DND-41 (cell line): ENCODE measurements at regions not wholly inside any gene's neighbourhood (a gene's known extent, or its start where the extent isn't known, plus 50 kb on each side); places are given as distances from the start of the nearest gene placed in this dataset.

ENCODE experiments used
- EZH2 ChIP-seq: IDR thresholded peaks from 3 replicates; pipeline ENCODE4 v1.6.1; 2012; ENCODE audit warnings: borderline replicate concordance, low read depth, mild to moderate bottlenecking, moderate library complexity, low read length, inconsistent platforms; ENCODE audit not compliant: severe bottlenecking
- TF ChIP-seq, protein P1 (sequence below): IDR thresholded peaks from 2 replicates; pipeline ENCODE4 v1.5.1; 2012; ENCODE audit warnings: borderline replicate concordance, low read length, moderate library complexity, mild to moderate bottlenecking; ENCODE audit not compliant: poor library complexity, severe bottlenecking; ENCODE audit errors: extremely low read depth

DNA sequence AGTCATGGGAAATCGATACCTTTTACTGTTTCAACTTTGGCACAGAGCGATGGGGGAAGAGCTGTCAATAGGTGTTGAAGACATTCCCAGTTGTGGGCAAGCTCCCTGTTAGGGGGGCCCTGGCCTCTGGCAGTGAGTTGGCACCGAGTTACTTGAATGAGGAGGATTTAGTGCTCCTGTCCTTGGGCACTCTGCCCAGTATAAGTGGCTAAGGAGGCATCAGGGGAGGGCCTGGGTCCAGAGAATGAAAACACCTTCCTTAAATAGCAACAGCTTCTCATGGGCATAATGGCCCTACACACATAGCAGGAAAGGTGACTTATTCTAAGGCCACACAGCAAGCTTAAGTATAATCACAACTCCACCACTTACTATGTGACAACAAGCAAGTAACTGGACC, 664.4 kb downstream of the PTPRU start:
- no peak for TF ChIP-seq EZH2
- TF ChIP-seq, protein P1, sequence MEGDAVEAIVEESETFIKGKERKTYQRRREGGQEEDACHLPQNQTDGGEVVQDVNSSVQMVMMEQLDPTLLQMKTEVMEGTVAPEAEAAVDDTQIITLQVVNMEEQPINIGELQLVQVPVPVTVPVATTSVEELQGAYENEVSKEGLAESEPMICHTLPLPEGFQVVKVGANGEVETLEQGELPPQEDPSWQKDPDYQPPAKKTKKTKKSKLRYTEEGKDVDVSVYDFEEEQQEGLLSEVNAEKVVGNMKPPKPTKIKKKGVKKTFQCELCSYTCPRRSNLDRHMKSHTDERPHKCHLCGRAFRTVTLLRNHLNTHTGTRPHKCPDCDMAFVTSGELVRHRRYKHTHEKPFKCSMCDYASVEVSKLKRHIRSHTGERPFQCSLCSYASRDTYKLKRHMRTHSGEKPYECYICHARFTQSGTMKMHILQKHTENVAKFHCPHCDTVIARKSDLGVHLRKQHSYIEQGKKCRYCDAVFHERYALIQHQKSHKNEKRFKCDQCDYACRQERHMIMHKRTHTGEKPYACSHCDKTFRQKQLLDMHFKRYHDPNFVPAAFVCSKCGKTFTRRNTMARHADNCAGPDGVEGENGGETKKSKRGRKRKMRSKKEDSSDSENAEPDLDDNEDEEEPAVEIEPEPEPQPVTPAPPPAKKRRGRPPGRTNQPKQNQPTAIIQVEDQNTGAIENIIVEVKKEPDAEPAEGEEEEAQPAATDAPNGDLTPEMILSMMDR, result no peak
